ENCODE measurements at regions not wholly inside any gene's neighbourhood (a gene's known extent, or its start where the extent isn't known, plus 50 kb on each side); places are given as distances from the start of the nearest gene placed in this dataset.

DNA sequence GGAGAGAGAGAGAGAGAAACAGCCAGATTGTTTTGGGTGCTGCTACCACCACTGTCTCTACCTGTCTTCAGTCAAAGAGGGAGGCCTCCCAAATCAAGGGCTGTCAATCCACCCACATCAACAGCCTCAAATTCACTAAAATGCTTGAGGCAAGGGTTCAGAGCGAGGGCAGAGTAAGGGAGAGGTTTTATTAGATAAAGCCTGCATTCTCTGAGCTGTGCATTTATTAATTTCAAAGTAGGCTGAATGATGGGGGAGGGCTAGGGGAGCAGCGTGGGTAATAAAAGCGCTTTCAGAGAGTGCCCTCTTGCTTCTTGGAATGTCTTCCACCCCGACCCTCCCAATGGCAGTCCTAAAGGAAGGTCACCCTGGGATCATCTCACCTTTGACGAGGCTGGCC, 636.5 kb upstream of the TBX3 start:
- no peaks in the 10 kb centered on the region for H3K36me3 Mint-ChIP-seq (ENCODE audit: insufficient read depth)
- H3K27ac Mint-ChIP-seq, result no peak overlapping the region
- H3K9me3 Mint-ChIP-seq (ENCODE audit: low read depth), result no peaks in the 10 kb centered on the region
- TF ChIP-seq, protein P1, sequence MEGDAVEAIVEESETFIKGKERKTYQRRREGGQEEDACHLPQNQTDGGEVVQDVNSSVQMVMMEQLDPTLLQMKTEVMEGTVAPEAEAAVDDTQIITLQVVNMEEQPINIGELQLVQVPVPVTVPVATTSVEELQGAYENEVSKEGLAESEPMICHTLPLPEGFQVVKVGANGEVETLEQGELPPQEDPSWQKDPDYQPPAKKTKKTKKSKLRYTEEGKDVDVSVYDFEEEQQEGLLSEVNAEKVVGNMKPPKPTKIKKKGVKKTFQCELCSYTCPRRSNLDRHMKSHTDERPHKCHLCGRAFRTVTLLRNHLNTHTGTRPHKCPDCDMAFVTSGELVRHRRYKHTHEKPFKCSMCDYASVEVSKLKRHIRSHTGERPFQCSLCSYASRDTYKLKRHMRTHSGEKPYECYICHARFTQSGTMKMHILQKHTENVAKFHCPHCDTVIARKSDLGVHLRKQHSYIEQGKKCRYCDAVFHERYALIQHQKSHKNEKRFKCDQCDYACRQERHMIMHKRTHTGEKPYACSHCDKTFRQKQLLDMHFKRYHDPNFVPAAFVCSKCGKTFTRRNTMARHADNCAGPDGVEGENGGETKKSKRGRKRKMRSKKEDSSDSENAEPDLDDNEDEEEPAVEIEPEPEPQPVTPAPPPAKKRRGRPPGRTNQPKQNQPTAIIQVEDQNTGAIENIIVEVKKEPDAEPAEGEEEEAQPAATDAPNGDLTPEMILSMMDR (IDR thresholded peaks at IDR 0.05; ENCODE audit: unreplicated experiment), result no peak
- H3K27me3 Mint-ChIP-seq, result peaks cover 9% of the 10 kb centered on the region
- no peak overlapping the region for H3K4me3 Mint-ChIP-seq (ENCODE audit: low read depth)
- peaks cover 1% of the 10 kb centered on the region for H3K4me1 Mint-ChIP-seq (ENCODE audit: low read depth)
- DNase-seq (ENCODE audit: low spot score, unreplicated experiment), result no peak

DNA sequence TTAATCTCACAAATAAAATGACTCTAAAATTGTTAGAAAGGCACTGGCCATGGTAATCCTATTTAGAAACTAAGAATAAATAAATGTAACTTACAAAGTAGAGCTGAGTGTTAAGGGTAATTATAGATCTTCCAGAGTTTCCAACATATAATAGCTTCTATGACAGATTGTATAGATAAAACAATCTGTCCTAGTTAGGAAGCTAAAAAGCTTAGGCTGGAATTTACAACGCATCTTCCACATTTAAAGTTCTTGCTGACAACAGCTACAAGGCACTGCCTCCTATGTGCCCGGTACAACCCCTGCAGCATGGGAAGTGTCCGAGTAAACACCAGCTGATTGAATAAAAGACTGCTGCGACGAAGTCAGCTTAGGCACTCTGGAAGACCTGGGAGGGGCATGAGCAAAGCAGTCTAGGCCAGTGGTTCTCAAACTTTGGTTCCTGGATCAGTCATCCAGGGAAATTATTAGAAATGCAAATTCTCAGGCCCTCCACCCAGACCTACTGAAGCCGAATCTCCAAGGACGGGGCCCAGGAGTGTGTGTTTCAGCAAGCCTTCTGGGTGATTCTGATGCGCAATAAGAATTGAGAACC, 635.6 kb upstream of the TBX3 start:
- Mint-ChIP-seq H3K36me3 (ENCODE audit: insufficient read depth) (no peaks in the 10 kb centered on the region), H3K27me3 (peaks cover 9% of the 10 kb centered on the region), H3K4me3 (ENCODE audit: low read depth) (no peak overlapping the region), H3K4me1 (ENCODE audit: low read depth) (peaks cover 1% of the 10 kb centered on the region), H3K9me3 (ENCODE audit: low read depth) (no peaks in the 10 kb centered on the region), H3K27ac (no peak overlapping the region)
- TF ChIP-seq, protein P1 (IDR thresholded peaks at IDR 0.05; ENCODE audit: unreplicated experiment), result no peak
- no peak for DNase-seq (ENCODE audit: low spot score, unreplicated experiment)

DNA sequence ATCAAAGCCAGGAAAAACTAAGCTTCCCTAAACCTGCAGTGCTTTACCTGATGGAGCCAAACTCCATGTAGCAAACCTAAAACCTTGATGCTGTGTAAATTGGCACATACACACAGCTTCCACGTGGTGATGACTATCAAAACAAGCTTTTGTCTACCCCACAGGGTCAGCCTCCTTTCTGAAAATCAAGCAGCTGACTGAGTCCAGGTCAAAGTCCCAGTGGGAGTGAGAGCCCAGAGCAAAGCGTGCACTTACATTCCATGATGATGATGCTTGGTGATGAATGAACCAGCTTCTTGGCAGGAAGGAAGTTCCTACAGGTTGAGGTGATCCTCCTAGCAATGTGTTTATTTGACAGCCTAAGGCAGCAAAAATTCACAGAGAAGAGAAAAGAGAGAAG, 630.0 kb upstream of the TBX3 start:
- no peaks in the 10 kb centered on the region for H3K36me3 Mint-ChIP-seq (ENCODE audit: insufficient read depth)
- no peak overlapping the region for H3K4me3 Mint-ChIP-seq (ENCODE audit: low read depth)
- H3K4me1 Mint-ChIP-seq (ENCODE audit: low read depth), result no peaks in the 10 kb centered on the region
- TF ChIP-seq, protein P1 (IDR thresholded peaks at IDR 0.05; ENCODE audit: unreplicated experiment), result no peak
- DNase-seq (ENCODE audit: low spot score, unreplicated experiment), result no peak
- H3K9me3 Mint-ChIP-seq (ENCODE audit: low read depth), result no peaks in the 10 kb centered on the region
- peaks cover 1% of the 10 kb centered on the region for H3K27me3 Mint-ChIP-seq
- H3K27ac Mint-ChIP-seq, result no peak overlapping the region

DNA sequence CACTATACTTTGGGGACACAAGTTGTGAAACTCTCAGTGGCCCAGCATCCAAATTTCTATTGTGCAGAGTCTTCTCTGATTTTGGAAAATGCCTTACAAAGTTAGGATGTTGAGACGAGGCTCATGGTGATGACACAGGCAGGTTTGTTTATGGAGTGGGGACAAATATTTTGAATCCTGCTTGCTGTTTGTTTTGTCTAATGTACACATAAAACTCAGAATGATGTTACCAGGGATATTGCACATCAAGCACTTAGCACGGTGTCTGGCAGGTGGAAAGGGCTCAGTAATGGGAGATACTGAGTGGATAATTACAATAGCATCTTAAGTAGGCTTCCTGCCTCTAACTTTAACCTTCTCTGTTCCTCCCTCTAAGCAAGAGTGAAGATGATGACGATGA, 628.9 kb upstream of the TBX3 start:
- H3K27me3 Mint-ChIP-seq, result peaks cover 6% of the 10 kb centered on the region
- H3K36me3 Mint-ChIP-seq (ENCODE audit: insufficient read depth), result no peaks in the 10 kb centered on the region
- no peaks in the 10 kb centered on the region for H3K9me3 Mint-ChIP-seq (ENCODE audit: low read depth)
- DNase-seq (ENCODE audit: low spot score, unreplicated experiment), result no peak
- H3K4me1 Mint-ChIP-seq (ENCODE audit: low read depth), result no peaks in the 10 kb centered on the region
- H3K4me3 Mint-ChIP-seq (ENCODE audit: low read depth), result no peak overlapping the region
- TF ChIP-seq, protein P1 (IDR thresholded peaks at IDR 0.05; ENCODE audit: unreplicated experiment), result no peak
- no peak overlapping the region for H3K27ac Mint-ChIP-seq

DNA sequence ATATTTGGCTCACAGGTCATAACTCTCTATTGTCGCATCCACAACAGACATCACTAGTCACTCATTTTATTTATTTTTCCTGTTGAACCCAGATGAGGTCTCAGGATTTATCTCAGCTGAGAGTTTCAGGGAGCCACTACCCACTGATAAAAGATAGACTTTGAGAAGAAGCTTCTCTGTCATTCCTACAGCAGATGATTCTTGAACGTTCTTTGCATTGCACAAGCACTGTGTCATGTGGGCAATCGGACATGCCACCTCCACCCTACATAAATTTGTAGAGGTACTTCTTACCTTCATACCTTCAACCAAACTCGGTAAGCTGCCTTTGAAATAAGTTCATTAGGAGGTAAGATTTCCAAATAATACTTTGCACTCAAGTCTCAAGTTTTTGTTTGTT, 627.9 kb upstream of the TBX3 start:
- Mint-ChIP-seq H3K9me3 (ENCODE audit: low read depth) (no peaks in the 10 kb centered on the region), H3K36me3 (ENCODE audit: insufficient read depth) (no peaks in the 10 kb centered on the region), H3K4me3 (ENCODE audit: low read depth) (no peak overlapping the region)

More for the DNA sequence above, 627.9 kb upstream of the TBX3 start:
- Mint-ChIP-seq H3K4me1 (ENCODE audit: low read depth) (peaks cover 1% of the 10 kb centered on the region), H3K27me3 (peaks cover 8% of the 10 kb centered on the region), H3K27ac (no peak overlapping the region)
- TF ChIP-seq, protein P1 (IDR thresholded peaks at IDR 0.05; ENCODE audit: unreplicated experiment), result no peak
- DNase-seq (ENCODE audit: low spot score, unreplicated experiment), result no peak
